ENCODE measurements at regions not wholly inside any gene's neighbourhood (a gene's known extent, or its start where the extent isn't known, plus 50 kb on each side); places are given as distances from the start of the nearest gene placed in this dataset.

DNA sequence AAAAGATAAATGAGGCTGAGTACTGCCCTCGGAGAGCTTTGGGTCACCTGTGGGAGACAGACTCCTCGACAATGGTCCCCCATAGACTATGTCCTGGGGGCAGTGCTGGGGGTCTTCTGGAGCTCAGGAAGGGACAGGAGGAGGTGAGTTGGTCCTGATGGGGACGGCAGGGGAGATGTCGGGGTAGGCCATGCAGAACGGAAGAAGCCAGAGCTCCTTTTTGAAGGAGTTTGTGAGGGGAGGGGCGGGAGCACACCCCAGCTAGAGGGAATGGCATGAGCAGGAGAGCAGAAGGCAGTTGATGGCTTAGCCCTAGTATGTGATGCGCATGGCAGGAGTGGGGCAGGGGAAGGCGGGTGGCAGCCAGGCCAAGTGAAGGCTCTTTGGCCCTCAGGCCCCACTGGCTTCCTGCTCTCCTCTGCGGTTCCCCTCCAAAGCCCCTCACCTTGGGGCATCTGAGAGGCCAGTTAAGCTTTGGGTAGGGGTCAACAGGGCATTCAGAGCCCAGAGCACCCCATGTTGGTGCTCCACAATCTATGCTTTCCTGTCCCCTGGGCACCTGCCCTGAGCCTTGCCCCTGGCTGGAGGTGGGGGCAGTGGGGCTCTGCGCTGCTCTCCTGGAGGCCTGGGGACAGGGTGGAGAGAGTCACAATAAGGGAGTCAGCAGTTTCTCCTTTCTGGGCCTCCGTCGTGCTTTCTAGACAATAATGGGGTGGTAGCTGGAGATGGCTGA, 179.3 kb downstream of the SMAD6 start (continued):
- TF ChIP-seq, protein P1, sequence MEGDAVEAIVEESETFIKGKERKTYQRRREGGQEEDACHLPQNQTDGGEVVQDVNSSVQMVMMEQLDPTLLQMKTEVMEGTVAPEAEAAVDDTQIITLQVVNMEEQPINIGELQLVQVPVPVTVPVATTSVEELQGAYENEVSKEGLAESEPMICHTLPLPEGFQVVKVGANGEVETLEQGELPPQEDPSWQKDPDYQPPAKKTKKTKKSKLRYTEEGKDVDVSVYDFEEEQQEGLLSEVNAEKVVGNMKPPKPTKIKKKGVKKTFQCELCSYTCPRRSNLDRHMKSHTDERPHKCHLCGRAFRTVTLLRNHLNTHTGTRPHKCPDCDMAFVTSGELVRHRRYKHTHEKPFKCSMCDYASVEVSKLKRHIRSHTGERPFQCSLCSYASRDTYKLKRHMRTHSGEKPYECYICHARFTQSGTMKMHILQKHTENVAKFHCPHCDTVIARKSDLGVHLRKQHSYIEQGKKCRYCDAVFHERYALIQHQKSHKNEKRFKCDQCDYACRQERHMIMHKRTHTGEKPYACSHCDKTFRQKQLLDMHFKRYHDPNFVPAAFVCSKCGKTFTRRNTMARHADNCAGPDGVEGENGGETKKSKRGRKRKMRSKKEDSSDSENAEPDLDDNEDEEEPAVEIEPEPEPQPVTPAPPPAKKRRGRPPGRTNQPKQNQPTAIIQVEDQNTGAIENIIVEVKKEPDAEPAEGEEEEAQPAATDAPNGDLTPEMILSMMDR (conservative IDR thresholded peaks at IDR 0.05; ENCODE audit: low read depth in 2 of 2), result no peak
- TF ChIP-seq, protein P2, sequence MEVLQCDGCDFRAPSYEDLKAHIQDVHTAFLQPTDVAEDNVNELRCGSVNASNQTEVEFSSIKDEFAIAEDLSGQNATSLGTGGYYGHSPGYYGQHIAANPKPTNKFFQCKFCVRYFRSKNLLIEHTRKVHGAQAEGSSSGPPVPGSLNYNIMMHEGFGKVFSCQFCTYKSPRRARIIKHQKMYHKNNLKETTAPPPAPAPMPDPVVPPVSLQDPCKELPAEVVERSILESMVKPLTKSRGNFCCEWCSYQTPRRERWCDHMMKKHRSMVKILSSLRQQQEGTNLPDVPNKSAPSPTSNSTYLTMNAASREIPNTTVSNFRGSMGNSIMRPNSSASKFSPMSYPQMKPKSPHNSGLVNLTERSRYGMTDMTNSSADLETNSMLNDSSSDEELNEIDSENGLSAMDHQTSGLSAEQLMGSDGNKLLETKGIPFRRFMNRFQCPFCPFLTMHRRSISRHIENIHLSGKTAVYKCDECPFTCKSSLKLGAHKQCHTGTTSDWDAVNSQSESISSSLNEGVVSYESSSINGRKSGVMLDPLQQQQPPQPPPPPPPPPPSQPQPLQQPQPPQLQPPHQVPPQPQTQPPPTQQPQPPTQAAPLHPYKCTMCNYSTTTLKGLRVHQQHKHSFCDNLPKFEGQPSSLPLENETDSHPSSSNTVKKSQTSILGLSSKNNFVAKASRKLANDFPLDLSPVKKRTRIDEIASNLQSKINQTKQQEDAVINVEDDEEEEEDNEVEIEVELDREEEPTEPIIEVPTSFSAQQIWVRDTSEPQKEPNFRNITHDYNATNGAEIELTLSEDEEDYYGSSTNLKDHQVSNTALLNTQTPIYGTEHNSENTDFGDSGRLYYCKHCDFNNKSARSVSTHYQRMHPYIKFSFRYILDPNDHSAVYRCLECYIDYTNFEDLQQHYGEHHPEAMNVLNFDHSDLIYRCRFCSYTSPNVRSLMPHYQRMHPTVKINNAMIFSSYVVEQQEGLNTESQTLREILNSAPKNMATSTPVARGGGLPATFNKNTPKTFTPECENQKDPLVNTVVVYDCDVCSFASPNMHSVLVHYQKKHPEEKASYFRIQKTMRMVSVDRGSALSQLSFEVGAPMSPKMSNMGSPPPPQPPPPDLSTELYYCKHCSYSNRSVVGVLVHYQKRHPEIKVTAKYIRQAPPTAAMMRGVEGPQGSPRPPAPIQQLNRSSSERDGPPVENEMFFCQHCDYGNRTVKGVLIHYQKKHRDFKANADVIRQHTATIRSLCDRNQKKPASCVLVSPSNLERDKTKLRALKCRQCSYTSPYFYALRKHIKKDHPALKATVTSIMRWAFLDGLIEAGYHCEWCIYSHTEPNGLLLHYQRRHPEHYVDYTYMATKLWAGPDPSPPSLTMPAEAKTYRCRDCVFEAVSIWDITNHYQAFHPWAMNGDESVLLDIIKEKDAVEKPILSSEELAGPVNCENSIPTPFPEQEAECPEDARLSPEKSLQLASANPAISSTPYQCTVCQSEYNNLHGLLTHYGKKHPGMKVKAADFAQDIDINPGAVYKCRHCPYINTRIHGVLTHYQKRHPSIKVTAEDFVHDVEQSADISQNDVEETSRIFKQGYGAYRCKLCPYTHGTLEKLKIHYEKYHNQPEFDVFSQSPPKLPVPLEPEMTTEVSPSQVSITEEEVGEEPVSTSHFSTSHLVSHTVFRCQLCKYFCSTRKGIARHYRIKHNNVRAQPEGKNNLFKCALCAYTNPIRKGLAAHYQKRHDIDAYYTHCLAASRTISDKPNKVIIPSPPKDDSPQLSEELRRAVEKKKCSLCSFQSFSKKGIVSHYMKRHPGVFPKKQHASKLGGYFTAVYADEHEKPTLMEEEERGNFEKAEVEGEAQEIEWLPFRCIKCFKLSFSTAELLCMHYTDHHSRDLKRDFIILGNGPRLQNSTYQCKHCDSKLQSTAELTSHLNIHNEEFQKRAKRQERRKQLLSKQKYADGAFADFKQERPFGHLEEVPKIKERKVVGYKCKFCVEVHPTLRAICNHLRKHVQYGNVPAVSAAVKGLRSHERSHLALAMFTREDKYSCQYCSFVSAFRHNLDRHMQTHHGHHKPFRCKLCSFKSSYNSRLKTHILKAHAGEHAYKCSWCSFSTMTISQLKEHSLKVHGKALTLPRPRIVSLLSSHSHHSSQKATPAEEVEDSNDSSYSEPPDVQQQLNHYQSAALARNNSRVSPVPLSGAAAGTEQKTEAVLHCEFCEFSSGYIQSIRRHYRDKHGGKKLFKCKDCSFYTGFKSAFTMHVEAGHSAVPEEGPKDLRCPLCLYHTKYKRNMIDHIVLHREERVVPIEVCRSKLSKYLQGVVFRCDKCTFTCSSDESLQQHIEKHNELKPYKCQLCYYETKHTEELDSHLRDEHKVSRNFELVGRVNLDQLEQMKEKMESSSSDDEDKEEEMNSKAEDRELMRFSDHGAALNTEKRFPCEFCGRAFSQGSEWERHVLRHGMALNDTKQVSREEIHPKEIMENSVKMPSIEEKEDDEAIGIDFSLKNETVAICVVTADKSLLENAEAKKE (CRISPR knock-in tag; IDR thresholded peaks at IDR 0.05), result no peak
- no peak for TF ChIP-seq NANOG (IDR thresholded peaks at IDR 0.05; ENCODE audit: borderline replicate concordance)
- no peak for TF ChIP-seq ZNF331 (CRISPR knock-in tag; IDR thresholded peaks at IDR 0.05; ENCODE audit: low read depth)
- TF ChIP-seq, protein P3, sequence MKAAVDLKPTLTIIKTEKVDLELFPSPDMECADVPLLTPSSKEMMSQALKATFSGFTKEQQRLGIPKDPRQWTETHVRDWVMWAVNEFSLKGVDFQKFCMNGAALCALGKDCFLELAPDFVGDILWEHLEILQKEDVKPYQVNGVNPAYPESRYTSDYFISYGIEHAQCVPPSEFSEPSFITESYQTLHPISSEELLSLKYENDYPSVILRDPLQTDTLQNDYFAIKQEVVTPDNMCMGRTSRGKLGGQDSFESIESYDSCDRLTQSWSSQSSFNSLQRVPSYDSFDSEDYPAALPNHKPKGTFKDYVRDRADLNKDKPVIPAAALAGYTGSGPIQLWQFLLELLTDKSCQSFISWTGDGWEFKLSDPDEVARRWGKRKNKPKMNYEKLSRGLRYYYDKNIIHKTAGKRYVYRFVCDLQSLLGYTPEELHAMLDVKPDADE (IDR thresholded peaks at IDR 0.05), result no peak
- TF ChIP-seq POLR2AphosphoS5 (IDR thresholded peaks at IDR 0.05; ENCODE audit: low read depth), result no peak
- no peak for TF ChIP-seq EZH2 (IDR thresholded peaks at IDR 0.05; ENCODE audit: low read depth, unreplicated experiment)

Measured in GM23338 (cell line).